GM18505 (cell line): ENCODE measurements at regions not wholly inside any gene's neighbourhood (a gene's known extent, or its start where the extent isn't known, plus 50 kb on each side); places are given as distances from the start of the nearest gene placed in this dataset.

ENCODE experiments used
- ATAC-seq: cut with Tn5 transposase; IDR thresholded peaks from one replicate; pipeline ENCODE4 v1.9.1; 2021; ENCODE audit not compliant: unreplicated experiment
- POLR2A ChIP-seq: IDR thresholded peaks from 4 replicates; pipeline ENCODE4 v1.6.1; 2011; ENCODE audit warnings: borderline replicate concordance; ENCODE audit not compliant: insufficient read depth, insufficient read length; ENCODE audit errors: extremely low read depth

DNA sequence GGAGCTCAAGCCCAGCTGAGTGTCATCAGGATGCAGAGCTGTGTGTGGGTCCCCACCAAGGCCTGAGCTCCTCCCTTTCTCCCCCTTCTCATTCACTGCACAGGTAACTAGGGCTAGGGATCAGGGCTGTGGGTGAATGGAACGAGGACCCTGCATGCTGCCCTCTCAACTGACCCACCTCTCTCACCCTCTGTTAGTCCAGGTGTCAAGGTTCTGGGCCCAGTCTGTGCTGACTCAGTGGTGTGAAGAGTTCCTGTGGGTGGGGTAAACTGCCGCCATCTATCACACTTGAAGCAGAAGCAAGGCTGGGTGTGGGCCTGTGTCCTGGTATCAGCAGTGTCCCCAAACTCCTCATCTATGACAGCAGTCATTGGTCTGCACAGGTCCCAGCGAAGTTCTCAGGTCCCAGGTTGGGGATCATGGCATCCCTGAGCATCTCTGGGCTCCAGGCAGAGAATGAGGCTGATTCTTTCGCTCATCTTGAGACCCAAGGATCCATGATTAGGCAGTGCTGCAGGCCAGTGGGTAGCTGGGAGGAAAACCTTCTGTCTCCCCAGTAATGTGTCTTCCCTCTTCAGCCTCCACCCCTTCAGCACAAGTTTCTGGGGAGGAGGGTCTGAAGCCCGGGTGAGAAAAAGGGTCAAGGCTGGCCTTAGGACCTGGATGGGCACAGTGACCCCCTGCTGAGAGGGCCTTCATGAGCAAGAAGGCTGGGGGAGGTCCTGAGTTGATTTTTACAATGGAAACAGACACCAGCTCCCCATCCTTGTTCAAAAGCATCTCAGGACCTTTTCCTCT, 109.8 kb downstream of the ZNF280B start:
- ATAC-seq = no peak
- no peak for TF ChIP-seq POLR2A

- no peak for ATAC-seq
- TF ChIP-seq POLR2A = no peak
Measured at GRCh38 chr22:22400099-22400498, 108.4 kb downstream of the ZNF280B start.

GRCh38 chr22:22400964-22401363, 107.6 kb downstream of the ZNF280B start:
- TF ChIP-seq POLR2A = no peak
- ATAC-seq = no peak

DNA sequence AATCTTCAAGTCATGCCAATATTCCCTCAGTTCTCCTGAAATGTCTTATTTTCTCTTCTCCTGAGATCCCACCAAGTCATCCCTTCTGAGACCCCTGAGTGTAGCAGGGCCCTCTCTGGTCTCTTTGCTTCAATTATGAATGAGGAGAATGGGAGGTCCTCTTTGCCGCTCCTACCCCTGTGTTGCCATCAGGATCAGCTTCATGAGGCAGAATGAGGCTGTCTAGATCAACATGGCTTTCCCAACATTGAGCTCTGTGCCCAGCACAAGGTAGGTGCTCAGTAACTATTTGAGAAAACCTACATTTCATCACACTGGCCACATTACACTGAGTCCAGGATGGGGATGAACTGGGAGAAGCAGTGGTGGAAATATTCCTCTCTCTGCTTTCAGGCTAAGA, 107.2 kb downstream of the ZNF280B start:
- no peak for ATAC-seq
- no peak for TF ChIP-seq POLR2A

- ATAC-seq = no peak
- no peak for TF ChIP-seq POLR2A
Measured at GRCh38 chr22:22403306-22403705, 105.2 kb downstream of the ZNF280B start.

GRCh38 chr22:22403771-22404170, 104.8 kb downstream of the ZNF280B start:
- ATAC-seq = no peak
- no peak for TF ChIP-seq POLR2A

DNA sequence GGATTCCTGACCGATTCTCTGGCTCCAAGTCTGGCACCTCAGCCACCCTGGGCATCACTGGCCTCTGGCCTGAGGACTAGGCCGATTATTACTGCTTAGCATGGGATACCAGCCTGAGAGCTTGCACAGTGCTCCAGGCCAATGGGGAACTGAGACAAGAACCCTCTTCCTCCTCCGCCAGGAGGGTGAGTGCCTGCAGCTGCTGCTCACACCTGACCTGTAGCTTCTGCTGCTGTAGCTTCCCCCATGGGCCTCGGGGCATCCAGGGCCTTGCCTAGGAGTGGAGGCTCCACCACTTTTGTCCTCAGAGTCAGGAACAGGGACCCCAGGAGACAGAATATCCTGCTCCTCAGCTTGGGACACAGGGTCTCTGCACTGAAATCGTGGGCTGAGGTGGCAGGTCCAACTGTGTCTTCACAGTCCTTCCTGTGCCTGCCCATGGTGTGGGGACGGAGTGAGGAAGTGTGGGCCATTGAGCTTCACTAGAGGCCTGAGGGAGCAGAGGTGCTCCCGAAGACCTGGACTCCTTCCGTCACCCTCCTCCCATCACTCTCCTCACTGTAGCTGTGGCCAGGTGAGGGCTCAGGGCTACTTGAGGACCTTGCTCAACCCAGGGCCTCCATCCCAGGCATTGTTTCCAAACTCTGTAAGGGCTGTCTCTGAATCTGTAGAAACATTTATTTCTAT, 103.8 kb downstream of the ZNF280B start:
- ATAC-seq = no peak
- TF ChIP-seq POLR2A = no peak

DNA sequence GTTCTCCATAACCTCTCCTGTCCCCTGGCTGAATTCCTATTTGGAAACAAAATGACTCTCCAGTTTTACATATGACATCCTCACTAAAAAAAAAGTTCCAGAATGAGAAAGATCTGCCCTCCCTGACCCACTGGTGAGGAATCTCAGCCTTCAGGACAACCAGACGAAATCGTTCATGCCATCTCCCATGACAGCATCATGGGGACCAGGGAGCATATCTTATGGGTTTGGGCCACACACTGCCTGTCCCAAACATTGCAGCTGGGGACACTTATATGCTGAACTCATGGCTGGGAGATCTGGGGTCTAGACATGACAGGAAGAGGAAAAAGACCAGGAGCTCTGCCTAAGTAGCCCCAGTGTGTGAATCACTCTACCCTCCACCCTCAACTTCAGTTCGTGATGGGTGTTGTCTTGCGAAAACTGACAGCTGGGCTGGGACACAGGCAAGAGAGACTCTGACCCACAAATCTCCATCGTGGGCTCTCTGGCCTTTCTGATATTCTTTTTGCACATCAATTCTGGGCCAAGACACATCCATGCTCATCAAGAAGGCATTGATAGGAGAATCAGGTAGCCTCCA, 102.0 kb downstream of the ZNF280B start:
- no peak for TF ChIP-seq POLR2A
- no peak for ATAC-seq

GRCh38 chr22:22407061-22407460, 101.5 kb downstream of the ZNF280B start:
- TF ChIP-seq POLR2A = no peak
- ATAC-seq = no peak

DNA sequence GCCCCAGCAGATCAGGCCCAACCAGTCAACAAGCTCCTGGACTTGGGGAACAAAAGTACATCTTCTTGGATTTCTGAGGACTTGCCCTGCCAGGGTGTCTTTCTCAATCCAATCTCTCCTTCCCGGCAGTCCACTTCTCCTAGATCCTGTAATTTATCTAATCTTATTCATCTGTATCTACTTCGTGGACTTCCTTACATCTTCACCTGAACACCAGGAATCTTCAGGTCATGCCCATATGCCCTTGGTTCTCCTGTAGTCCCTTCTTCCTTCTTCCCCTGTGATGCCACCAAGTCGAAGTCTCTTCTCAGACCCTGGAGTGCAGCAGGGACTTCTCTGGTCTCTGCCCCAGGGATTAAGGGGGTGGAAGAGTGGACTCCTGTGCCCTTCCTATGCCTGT, 100.3 kb downstream of the ZNF280B start:
- TF ChIP-seq POLR2A = no peak
- ATAC-seq = no peak

GRCh38 chr22:22408731-22409696, 99.5 kb downstream of the ZNF280B start:
- TF ChIP-seq POLR2A = no peak
- no peak for ATAC-seq

- no peak for ATAC-seq
- TF ChIP-seq POLR2A = no peak
Measured at GRCh38 chr22:22410121-22410520, 98.4 kb downstream of the ZNF280B start.

DNA sequence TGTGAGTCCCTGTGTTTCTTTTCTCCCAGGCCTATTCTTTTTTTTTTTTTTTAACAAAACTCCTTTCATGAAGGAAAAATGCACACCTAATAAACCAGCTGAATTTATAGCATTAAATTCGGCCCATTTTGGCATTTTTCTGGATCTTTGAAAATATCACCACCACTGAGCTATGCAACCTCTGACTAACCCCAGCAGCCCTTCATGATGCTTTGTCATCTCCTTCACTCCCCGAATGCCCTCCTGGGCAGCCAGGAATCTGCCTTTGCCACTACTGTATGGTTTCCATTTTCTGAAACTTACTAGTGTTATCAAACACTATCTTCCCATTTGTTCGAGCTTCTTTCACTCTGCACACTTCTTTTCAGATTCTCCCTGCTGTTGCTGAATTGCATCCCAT, 97.9 kb downstream of the ZNF280B start:
- TF ChIP-seq POLR2A = no peak
- no peak for ATAC-seq
